ENCODE measurements at regions not wholly inside any gene's neighbourhood (a gene's known extent, or its start where the extent isn't known, plus 50 kb on each side); places are given as distances from the start of the nearest gene placed in this dataset.

- Mint-ChIP-seq H3K36me3 (ENCODE audit: low read depth) (no peaks in the 10 kb centered on the region), H3K27ac (no peak overlapping the region), H3K4me3 (no peak overlapping the region), H3K4me1 (no peaks in the 10 kb centered on the region), H3K27me3 (no peaks in the 10 kb centered on the region)
- no peak for DNase-seq
- no peak for ATAC-seq
- H3K9me3 ChIP-seq (ENCODE audit: control insufficient read depth, low read length, poor library complexity, severe bottlenecking) = no peaks in the 10 kb centered on the region
Measured at GRCh38 chr10:9762966-9763656, 1254.6 kb upstream of the CELF2 start.

GRCh38 chr10:9766762-9767161 lies 1250.9 kb upstream of the CELF2 start:
- no peaks in the 10 kb centered on the region for H3K9me3 ChIP-seq (ENCODE audit: control insufficient read depth, low read length, poor library complexity, severe bottlenecking)
- DNase-seq = no peak
- H3K27me3 Mint-ChIP-seq = no peaks in the 10 kb centered on the region
- no peaks in the 10 kb centered on the region for H3K4me1 Mint-ChIP-seq
- no peak overlapping the region for H3K27ac Mint-ChIP-seq
- no peak overlapping the region for H3K4me3 Mint-ChIP-seq
- ATAC-seq = no peak
- H3K36me3 Mint-ChIP-seq (ENCODE audit: low read depth) = no peaks in the 10 kb centered on the region

GRCh38 chr10:9781666-9782065 lies 1236.0 kb upstream of the CELF2 start:
- Mint-ChIP-seq H3K27me3 (no peaks in the 10 kb centered on the region), H3K27ac (no peak overlapping the region), H3K4me3 (no peak overlapping the region), H3K36me3 (ENCODE audit: low read depth) (no peaks in the 10 kb centered on the region), H3K4me1 (no peaks in the 10 kb centered on the region)
- DNase-seq (no peak), ATAC-seq (no peak)
- no peaks in the 10 kb centered on the region for H3K9me3 ChIP-seq (ENCODE audit: control insufficient read depth, low read length, poor library complexity, severe bottlenecking)

GRCh38 chr10:9786101-9786500 lies 1231.6 kb upstream of the CELF2 start:
- peaks cover 6% of the 10 kb centered on the region for H3K27me3 Mint-ChIP-seq
- H3K27ac Mint-ChIP-seq = no peak overlapping the region
- DNase-seq = no peak
- no peak for ATAC-seq
- no peaks in the 10 kb centered on the region for H3K4me1 Mint-ChIP-seq
- H3K9me3 ChIP-seq (ENCODE audit: control insufficient read depth, low read length, poor library complexity, severe bottlenecking) = no peaks in the 10 kb centered on the region
- no peak overlapping the region for H3K4me3 Mint-ChIP-seq
- H3K36me3 Mint-ChIP-seq (ENCODE audit: low read depth) = no peaks in the 10 kb centered on the region

GRCh38 chr10:9786576-9786975 lies 1231.1 kb upstream of the CELF2 start:
- Mint-ChIP-seq H3K27ac (no peak overlapping the region), H3K36me3 (ENCODE audit: low read depth) (no peaks in the 10 kb centered on the region), H3K4me1 (no peaks in the 10 kb centered on the region), H3K27me3 (peaks cover 6% of the 10 kb centered on the region), H3K4me3 (no peak overlapping the region)
- H3K9me3 ChIP-seq (ENCODE audit: control insufficient read depth, low read length, poor library complexity, severe bottlenecking) = no peaks in the 10 kb centered on the region
- ATAC-seq (no peak), DNase-seq (no peak)

- Mint-ChIP-seq H3K4me1 (no peaks in the 10 kb centered on the region), H3K36me3 (ENCODE audit: low read depth) (no peaks in the 10 kb centered on the region), H3K27ac (no peak overlapping the region), H3K4me3 (no peak overlapping the region), H3K27me3 (peaks cover 6% of the 10 kb centered on the region)
- no peak for DNase-seq
- ATAC-seq = no peak
- H3K9me3 ChIP-seq (ENCODE audit: control insufficient read depth, low read length, poor library complexity, severe bottlenecking) = no peaks in the 10 kb centered on the region
Measured at GRCh38 chr10:9789996-9790395, 1227.7 kb upstream of the CELF2 start.

GRCh38 chr10:9792181-9792580 lies 1225.5 kb upstream of the CELF2 start:
- DNase-seq = no peak
- Mint-ChIP-seq H3K4me1 (no peaks in the 10 kb centered on the region), H3K27ac (no peak overlapping the region), H3K4me3 (no peak overlapping the region), H3K27me3 (peaks cover 6% of the 10 kb centered on the region), H3K36me3 (ENCODE audit: low read depth) (no peaks in the 10 kb centered on the region)
- no peak for ATAC-seq
- H3K9me3 ChIP-seq (ENCODE audit: control insufficient read depth, low read length, poor library complexity, severe bottlenecking) = no peaks in the 10 kb centered on the region

GRCh38 chr10:9796564-9796963 lies 1221.1 kb upstream of the CELF2 start:
- Mint-ChIP-seq H3K27me3 (no peaks in the 10 kb centered on the region), H3K4me3 (no peak overlapping the region), H3K27ac (no peak overlapping the region), H3K36me3 (ENCODE audit: low read depth) (no peaks in the 10 kb centered on the region), H3K4me1 (no peaks in the 10 kb centered on the region)
- ATAC-seq (no peak), DNase-seq (no peak)
- H3K9me3 ChIP-seq (ENCODE audit: control insufficient read depth, low read length, poor library complexity, severe bottlenecking) = no peaks in the 10 kb centered on the region

GRCh38 chr10:9800011-9800410 lies 1217.7 kb upstream of the CELF2 start:
- no peak for ATAC-seq
- peaks cover 9% of the 10 kb centered on the region for H3K27me3 Mint-ChIP-seq
- H3K4me1 Mint-ChIP-seq = no peaks in the 10 kb centered on the region

GRCh38 chr10:9800571-9800970 lies 1217.1 kb upstream of the CELF2 start:
- H3K4me3 Mint-ChIP-seq = no peak overlapping the region
- DNase-seq (no peak), ATAC-seq (no peak)
- no peaks in the 10 kb centered on the region for H3K36me3 Mint-ChIP-seq (ENCODE audit: low read depth)
- no peak overlapping the region for H3K27ac Mint-ChIP-seq
- H3K27me3 Mint-ChIP-seq = peaks cover 9% of the 10 kb centered on the region
- H3K4me1 Mint-ChIP-seq = no peaks in the 10 kb centered on the region
- no peaks in the 10 kb centered on the region for H3K9me3 ChIP-seq (ENCODE audit: control insufficient read depth, low read length, poor library complexity, severe bottlenecking)

More at GRCh38 chr10:9800011-9800410, 1217.7 kb upstream of the CELF2 start:
- Mint-ChIP-seq H3K27ac (no peak overlapping the region), H3K4me3 (no peak overlapping the region), H3K36me3 (ENCODE audit: low read depth) (no peaks in the 10 kb centered on the region)
- no peak for DNase-seq
- H3K9me3 ChIP-seq (ENCODE audit: control insufficient read depth, low read length, poor library complexity, severe bottlenecking) = no peaks in the 10 kb centered on the region

GRCh38 chr10:9807846-9808245 lies 1209.8 kb upstream of the CELF2 start:
- Mint-ChIP-seq H3K4me1 (no peaks in the 10 kb centered on the region), H3K27ac (no peak overlapping the region), H3K27me3 (peaks cover 2% of the 10 kb centered on the region), H3K36me3 (ENCODE audit: low read depth) (no peaks in the 10 kb centered on the region), H3K4me3 (no peak overlapping the region)
- no peaks in the 10 kb centered on the region for H3K9me3 ChIP-seq (ENCODE audit: control insufficient read depth, low read length, poor library complexity, severe bottlenecking)
- ATAC-seq (no peak), DNase-seq (no peak)

GRCh38 chr10:9811601-9812000 lies 1206.1 kb upstream of the CELF2 start:
- no peaks in the 10 kb centered on the region for H3K4me1 Mint-ChIP-seq
- no peak overlapping the region for H3K27ac Mint-ChIP-seq
- DNase-seq (no peak), ATAC-seq (no peak)
- H3K4me3 Mint-ChIP-seq = no peak overlapping the region
- H3K36me3 Mint-ChIP-seq (ENCODE audit: low read depth) = peaks cover 2% of the 10 kb centered on the region
- H3K27me3 Mint-ChIP-seq = no peaks in the 10 kb centered on the region
- no peaks in the 10 kb centered on the region for H3K9me3 ChIP-seq (ENCODE audit: control insufficient read depth, low read length, poor library complexity, severe bottlenecking)

- H3K9me3 ChIP-seq (ENCODE audit: control insufficient read depth, low read length, poor library complexity, severe bottlenecking) = no peaks in the 10 kb centered on the region
- DNase-seq (no peak), ATAC-seq (no peak)
- Mint-ChIP-seq H3K27me3 (no peaks in the 10 kb centered on the region), H3K27ac (no peak overlapping the region), H3K4me1 (no peaks in the 10 kb centered on the region), H3K4me3 (no peak overlapping the region), H3K36me3 (ENCODE audit: low read depth) (peaks cover 2% of the 10 kb centered on the region)
Measured at GRCh38 chr10:9814285-9814864, 1203.3 kb upstream of the CELF2 start.
